GM23248 (cell line): ENCODE measurements at regions not wholly inside any gene's neighbourhood (a gene's known extent, or its start where the extent isn't known, plus 50 kb on each side); places are given as distances from the start of the nearest gene placed in this dataset.

Experiments used
- DNase-seq: peaks from one replicate; pipeline ENCODE4 v3.0.0-alpha.2; 2015
- H2AFZ ChIP-seq: fragments of 200-600 bp; sonication (generic); 2 replicates; pipeline ENCODE4 v1.6.1; 2016; ENCODE audit warnings: antibody characterized with exemption
- H3F3A ChIP-seq: fragments of 200-600 bp; sonication (generic); 2 replicates; pipeline ENCODE4 v1.6.1; 2016; ENCODE audit warnings: mild to moderate bottlenecking, antibody characterized with exemption, mixed run types; ENCODE audit not compliant: insufficient read depth
- H3K27ac ChIP-seq: fragments of 200-600 bp; sonication (generic); 2 replicates; pipeline ENCODE4 v1.5.1; 2016; ENCODE audit warnings: mild to moderate bottlenecking
- H3K27me3 ChIP-seq: fragments of 200-600 bp; sonication (generic); replicated peaks from 2 replicates; pipeline ENCODE4 v1.6.1; 2016; ENCODE audit warnings: mild to moderate bottlenecking; ENCODE audit not compliant: insufficient read depth
- H3K36me3 ChIP-seq: fragments of 200-600 bp; sonication (generic); 2 replicates; pipeline ENCODE4 v1.6.1; 2016; ENCODE audit warnings: low read depth, mild to moderate bottlenecking
- H3K4me1 ChIP-seq: fragments of 200-600 bp; sonication (generic); 2 replicates; pipeline ENCODE4 v1.6.1; 2016; ENCODE audit warnings: mild to moderate bottlenecking; ENCODE audit not compliant: insufficient read depth
- H3K4me2 ChIP-seq: fragments of 200-600 bp; sonication (generic); one replicate; pipeline ENCODE4 v1.6.1; 2016; ENCODE audit warnings: mild to moderate bottlenecking; ENCODE audit not compliant: unreplicated experiment
- H3K4me3 ChIP-seq: fragments of 200-600 bp; sonication (generic); 2 replicates; pipeline ENCODE4 v1.5.1; 2016; ENCODE audit warnings: mild to moderate bottlenecking
- H3K79me2 ChIP-seq: fragments of 200-600 bp; sonication (generic); 2 replicates; pipeline ENCODE4 v1.6.1; 2016; ENCODE audit warnings: mild to moderate bottlenecking; ENCODE audit not compliant: insufficient read depth
- H3K9ac ChIP-seq: fragments of 200-600 bp; sonication (generic); 2 replicates; pipeline ENCODE4 v1.6.1; 2016; ENCODE audit warnings: mild to moderate bottlenecking
- H3K9me2 ChIP-seq: fragments of 200-600 bp; sonication (generic); 2 replicates; pipeline ENCODE4 v1.6.1; 2016; ENCODE audit warnings: mixed run types, mild to moderate bottlenecking, moderate library complexity; ENCODE audit not compliant: insufficient read depth
- H3K9me3 ChIP-seq: fragments of 200-600 bp; sonication (generic); one replicate; pipeline ENCODE4 v1.6.1; 2017; ENCODE audit warnings: low read depth
- H4K20me1 ChIP-seq: fragments of 200-600 bp; sonication (generic); 2 replicates; pipeline ENCODE4 v1.6.0; 2016; ENCODE audit not compliant: insufficient read depth
- EZH2 ChIP-seq: fragments of 200-600 bp; sonication (generic); IDR thresholded peaks from 2 replicates; pipeline ENCODE4 v1.6.1; 2018; ENCODE audit warnings: antibody characterized with exemption, mild to moderate bottlenecking; ENCODE audit not compliant: insufficient read depth, poor library complexity, severe bottlenecking
- EZH2phosphoT487 ChIP-seq: fragments of 200-600 bp; sonication (generic); IDR thresholded peaks from 2 replicates; pipeline ENCODE4 v1.6.1; 2018; ENCODE audit warnings: antibody characterized with exemption, moderate library complexity, mild to moderate bottlenecking, low read depth; ENCODE audit not compliant: insufficient read depth
- WGBS, 2 experiments: methylation state at CpG; one replicate each; pipeline ENCODE4 v1.1.6; 2015 to 2017; ENCODE audit warnings: low lambda C conversion rate in 2 of 2, low coverage in 1 of 2; ENCODE audit errors: missing lambda C conversion rate in 2 of 2; 5-methylcytosine and 5-hydroxymethylcytosine counted together
- in situ Hi-C: fragments of 300-500 bp; cut with MboI; formaldehyde crosslinking; loops from 2 replicates; pipeline ENCODE4 v1.15.0; 2020

GRCh38 chr6:23713211-23713610, 412.8 kb upstream of the NRSN1 start:
- WGBS, 2 experiments: 36 to 45% methylated on average over 1 of the region's 1 CpG
- Histone ChIP-seq H2AFZ (no peak overlapping the region), H3K27me3 (no peaks in the 10 kb centered on the region), H4K20me1 (no peaks in the 10 kb centered on the region), H3K4me1 (no peaks in the 10 kb centered on the region), H3K36me3 (no peaks in the 10 kb centered on the region), H3F3A (no peaks in the 10 kb centered on the region), H3K27ac (no peak overlapping the region), H3K9me3 (no peaks in the 10 kb centered on the region), H3K4me3 (no peak overlapping the region), H3K9ac (no peak overlapping the region), H3K79me2 (no peaks in the 10 kb centered on the region), H3K4me2 (no peak overlapping the region), H3K9me2 (no peaks in the 10 kb centered on the region; the same call in 1 of the 2 replicates)
- TF ChIP-seq EZH2: no peak
- no peak for TF ChIP-seq EZH2phosphoT487
- in situ Hi-C loops: no loop called here
- DNase-seq: no peak

DNA sequence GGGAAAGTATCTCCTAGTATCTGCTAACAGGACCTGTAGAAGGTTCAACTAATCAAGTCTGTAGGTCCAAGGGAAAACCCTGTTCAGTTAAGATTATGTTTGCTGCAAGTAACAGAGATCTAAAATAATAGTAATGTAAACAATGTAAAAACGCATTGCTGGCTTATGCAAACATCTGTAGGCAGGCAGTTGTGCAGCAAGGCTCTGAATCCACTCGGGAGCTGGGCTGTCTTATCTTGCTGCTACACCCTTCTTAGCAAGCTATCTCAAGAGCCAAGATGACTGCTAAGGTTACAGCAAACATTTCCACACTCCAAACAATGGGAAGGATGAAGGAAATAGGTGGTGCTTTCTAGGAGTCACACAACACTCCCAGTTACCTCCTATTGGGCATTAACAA, 397.3 kb upstream of the NRSN1 start:
- Histone ChIP-seq H3K36me3 (no peaks in the 10 kb centered on the region), H3F3A (no peaks in the 10 kb centered on the region), H3K79me2 (no peaks in the 10 kb centered on the region), H3K4me2 (no peak overlapping the region), H3K4me1 (no peaks in the 10 kb centered on the region), H3K27ac (no peak overlapping the region), H3K9me2 (no peaks in the 10 kb centered on the region), H2AFZ (no peak overlapping the region), H3K27me3 (no peaks in the 10 kb centered on the region), H3K9me3 (no peaks in the 10 kb centered on the region), H3K4me3 (no peak overlapping the region), H3K9ac (no peak overlapping the region), H4K20me1 (no peaks in the 10 kb centered on the region)
- in situ Hi-C loops: no loop called here
- no peak for DNase-seq
- WGBS, 2 experiments: 3 to 14% methylated on average over 2 of the region's 2 CpGs
- TF ChIP-seq EZH2 (no peak), EZH2phosphoT487 (no peak)

DNA sequence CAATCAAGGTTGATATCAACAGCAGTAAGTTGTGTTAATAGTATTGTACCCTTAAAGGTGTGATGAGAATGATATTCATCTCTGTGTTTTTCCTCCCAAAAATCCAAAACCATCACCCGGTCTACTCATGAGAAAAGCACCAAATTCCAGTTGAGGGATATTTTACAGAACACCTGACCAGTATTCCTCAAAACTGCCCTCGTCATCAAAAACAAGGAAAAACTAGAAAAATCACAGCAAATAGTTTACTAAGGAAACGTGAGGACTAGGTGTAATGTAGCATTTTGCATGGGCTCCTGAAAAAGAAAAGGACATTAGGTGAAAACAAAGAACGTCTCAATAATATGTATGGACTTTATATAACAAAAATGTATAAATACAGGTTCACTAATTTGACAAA, 394.4 kb upstream of the NRSN1 start:
- no peaks in the 10 kb centered on the region for H4K20me1 ChIP-seq
- TF ChIP-seq EZH2 (no peak), EZH2phosphoT487 (no peak)
- H3K4me3 ChIP-seq: no peak overlapping the region
- H3K27ac ChIP-seq: no peak overlapping the region
- in situ Hi-C loops: no loop called here
- H3K36me3 ChIP-seq: no peaks in the 10 kb centered on the region
- H3K4me1 ChIP-seq: no peaks in the 10 kb centered on the region
- DNase-seq: no peak
- H2AFZ ChIP-seq: no peak overlapping the region
- no peak overlapping the region for H3K9ac ChIP-seq
- no peaks in the 10 kb centered on the region for H3K27me3 ChIP-seq
- 35 to 36% methylated on average over 4 of the region's 4 CpGs for WGBS, 2 experiments
- no peaks in the 10 kb centered on the region for H3F3A ChIP-seq
- no peaks in the 10 kb centered on the region for H3K9me2 ChIP-seq
- no peaks in the 10 kb centered on the region for H3K9me3 ChIP-seq
- H3K79me2 ChIP-seq: no peaks in the 10 kb centered on the region
- no peak overlapping the region for H3K4me2 ChIP-seq

DNA sequence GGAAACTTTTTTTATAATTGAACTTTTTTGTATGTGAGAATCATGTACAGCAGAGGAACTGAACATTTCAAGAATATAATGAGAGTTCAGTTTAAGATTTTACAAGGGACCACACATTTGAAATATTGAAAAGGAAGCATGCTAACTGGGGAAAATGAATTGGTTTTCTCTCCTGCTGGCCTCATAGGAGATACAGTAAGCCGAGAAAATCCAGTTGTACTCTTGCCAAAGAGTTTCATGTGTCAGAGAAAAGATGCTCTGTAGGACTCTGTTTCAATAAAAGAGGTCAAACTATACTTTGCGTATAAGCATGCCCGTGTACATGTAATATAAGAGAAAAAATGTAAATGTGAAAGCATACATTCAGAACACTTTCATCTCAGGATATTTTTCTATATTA, 393.5 kb upstream of the NRSN1 start:
- Histone ChIP-seq H4K20me1 (no peaks in the 10 kb centered on the region), H3F3A (no peaks in the 10 kb centered on the region), H3K4me2 (no peak overlapping the region), H3K4me1 (no peaks in the 10 kb centered on the region), H3K9me3 (no peaks in the 10 kb centered on the region), H2AFZ (no peak overlapping the region), H3K4me3 (no peak overlapping the region), H3K79me2 (no peaks in the 10 kb centered on the region), H3K27ac (no peak overlapping the region), H3K9ac (no peak overlapping the region), H3K9me2 (no peaks in the 10 kb centered on the region), H3K36me3 (no peaks in the 10 kb centered on the region), H3K27me3 (no peaks in the 10 kb centered on the region)
- WGBS, 2 experiments: 53 to 54% methylated on average over 3 of the region's 3 CpGs
- TF ChIP-seq EZH2: no peak
- no peak for TF ChIP-seq EZH2phosphoT487
- no peak for DNase-seq
- in situ Hi-C loops: no loop called here

- no peak overlapping the region for H3K4me2 ChIP-seq
- H3K4me1 ChIP-seq: no peaks in the 10 kb centered on the region
- H3K27ac ChIP-seq: no peak overlapping the region
- H3K4me3 ChIP-seq: no peak overlapping the region
- no peaks in the 10 kb centered on the region for H3K9me2 ChIP-seq
- no peaks in the 10 kb centered on the region for H3K27me3 ChIP-seq
- H4K20me1 ChIP-seq: no peaks in the 10 kb centered on the region
- TF ChIP-seq EZH2phosphoT487: no peak
- TF ChIP-seq EZH2: no peak
- no peak overlapping the region for H2AFZ ChIP-seq
- no peaks in the 10 kb centered on the region for H3K79me2 ChIP-seq
- H3K9ac ChIP-seq: no peak overlapping the region
- WGBS, 2 experiments: 1 to 3% methylated on average over 4 of the region's 4 CpGs
- DNase-seq: peak; percentile 8
- H3F3A ChIP-seq: no peaks in the 10 kb centered on the region
- in situ Hi-C loops: no loop called here
- no peaks in the 10 kb centered on the region for H3K9me3 ChIP-seq
- no peaks in the 10 kb centered on the region for H3K36me3 ChIP-seq
Measured at GRCh38 chr6:23735151-23735550, 390.9 kb upstream of the NRSN1 start.
